H1 (cell line): ENCODE measurements at regions not wholly inside any gene's neighbourhood (a gene's known extent, or its start where the extent isn't known, plus 50 kb on each side); places are given as distances from the start of the nearest gene placed in this dataset.

Source experiments
- CTCF ChIA-PET: fragments of 300-600 bp; sonication (Branson Sonifier 250); formaldehyde crosslinking; loops from one replicate; lab custom pipeline; 2021; ENCODE audit not compliant: partially characterized antibody; lab: Charles Lee
- POLR2A ChIA-PET: fragments of 300-600 bp; sonication (Branson Sonifier 250); formaldehyde crosslinking; loops from one replicate; lab custom pipeline; 2021; ENCODE audit warnings: inconsistent platforms; ENCODE audit not compliant: partially characterized antibody; lab: Charles Lee
- DNase-seq, 2 experiments: peaks; one replicate each; pipeline versions ENCODE4 v3.0.0 to v3.0.0-alpha.2; 2010 to 2022; ENCODE audit warnings: low spot score in 2 of 2, low read depth in 1 of 2, mixed read lengths in 1 of 2
- FAIRE-seq: peaks from 2 replicates; lab custom pipeline; 2011; peaks lifted over from hg19 to GRCh38; lab: Jason Lieb, UNC
- H2AFZ ChIP-seq: 2 replicates; pipeline ENCODE4 v1.8.1; 2012; ENCODE audit warnings: low read length, inconsistent platforms
- H2AK5ac ChIP-seq: 2 replicates; pipeline ENCODE4 v1.6.1; 2013; ENCODE audit warnings: low read depth, low read length
- H2BK120ac ChIP-seq: replicated peaks from 2 replicates; pipeline ENCODE3; 2013; ENCODE audit warnings: low read depth, low read length, inconsistent platforms
- H2BK12ac ChIP-seq: 2 replicates; pipeline ENCODE4 v1.6.1; 2013; ENCODE audit warnings: low read depth, low read length
- H2BK15ac ChIP-seq: 2 replicates; pipeline ENCODE4 v1.6.1; 2013; ENCODE audit warnings: low read length
- H2BK20ac ChIP-seq: 2 replicates; pipeline ENCODE4 v1.6.1; 2013; ENCODE audit warnings: low read length
- H2BK5ac ChIP-seq: 2 replicates; pipeline ENCODE4 v1.6.1; 2013; ENCODE audit warnings: low read depth, low read length
- H3K14ac ChIP-seq: 2 replicates; pipeline ENCODE4 v1.6.1; 2013; ENCODE audit warnings: inconsistent platforms; ENCODE audit not compliant: insufficient read length
- H3K18ac ChIP-seq: 2 replicates; pipeline ENCODE4 v1.6.1; 2013; ENCODE audit warnings: low read length; ENCODE audit errors: extremely low read depth
- H3K23ac ChIP-seq: 2 replicates; pipeline ENCODE4 v1.6.1; 2013; ENCODE audit warnings: inconsistent platforms; ENCODE audit not compliant: insufficient read length
- H3K23me2 ChIP-seq: 2 replicates; pipeline ENCODE4 v1.6.1; 2013; ENCODE audit warnings: low read depth, low read length
- H3K27ac ChIP-seq: 2 replicates; pipeline ENCODE4 v1.6.1; 2011; ENCODE audit warnings: low read depth, low read length, inconsistent platforms
- H3K27me3 ChIP-seq, 4 experiments: replicated peaks in 1 of 4; 1 replicate in 1 of 4; 2 replicates in 3 of 4; pipeline versions ENCODE4 v1.6.1 to v1.8.1; 2011 to 2013; ENCODE audit warnings: low read length in 3 of 4, mild to moderate bottlenecking in 3 of 4, inconsistent platforms in 2 of 4, mixed read lengths in 2 of 4, moderate library complexity in 1 of 4; ENCODE audit not compliant: control insufficient read depth in 3 of 4, insufficient read depth in 3 of 4; ENCODE audit errors: extremely low read depth in 1 of 4
- H3K36me3 ChIP-seq, 4 experiments: 2 replicates each; pipeline versions ENCODE4 v1.6.1 to v1.8.1; 2011 to 2013; ENCODE audit warnings: mild to moderate bottlenecking in 4 of 4, low read length in 3 of 4, moderate library complexity in 2 of 4, control low read depth in 1 of 4, inconsistent platforms in 1 of 4; ENCODE audit not compliant: insufficient read depth in 4 of 4, control insufficient read depth in 2 of 4
- H3K4ac ChIP-seq: replicated peaks from 2 replicates; pipeline ENCODE3; 2013; ENCODE audit warnings: low read length, low read depth, mixed read lengths, inconsistent platforms; ENCODE audit not compliant: insufficient read length
- H3K4me1 ChIP-seq, 4 experiments: replicated peaks in 1 of 4; 1 replicate in 1 of 4; 2 replicates in 3 of 4; pipeline versions ENCODE4 v1.6.1 to v1.8.1; 2011 to 2013; ENCODE audit warnings: low read length in 3 of 4, inconsistent platforms in 2 of 4, mixed read lengths in 1 of 4; ENCODE audit not compliant: insufficient read depth in 4 of 4, control insufficient read depth in 3 of 4
- H3K4me2 ChIP-seq, 2 experiments: 2 replicates each; pipeline versions ENCODE4 v1.6.1 to v1.8.1; 2011 to 2013; ENCODE audit warnings: low read depth in 2 of 2, low read length in 2 of 2, control low read depth in 1 of 2, inconsistent platforms in 1 of 2, mild to moderate bottlenecking in 1 of 2; ENCODE audit not compliant: insufficient read depth in 1 of 2
- H3K4me3 ChIP-seq, 4 experiments: fragments of 200-600, 300-600 bp in 1 of 4; sonication (generic), shearing (Covaris generic), sonication (Bioruptor Twin) in 1 of 4; 2 replicates each; pipeline versions ENCODE4 v1.5.1 to v1.8.1; 2011 to 2016; ENCODE audit warnings: low read length in 4 of 4, low read depth in 3 of 4, control low read depth in 2 of 4, inconsistent platforms in 2 of 4, mild to moderate bottlenecking in 2 of 4, mixed read lengths in 1 of 4, moderate library complexity in 1 of 4; ENCODE audit not compliant: insufficient read depth in 2 of 4; ENCODE audit errors: extremely low read depth in 1 of 4
- H3K56ac ChIP-seq: replicated peaks from 2 replicates; pipeline ENCODE3; 2013; ENCODE audit warnings: low read depth, mild to moderate bottlenecking, mixed read lengths, low read length, inconsistent platforms; ENCODE audit not compliant: insufficient read length
- H3K79me1 ChIP-seq: 2 replicates; pipeline ENCODE4 v1.6.1; 2013; ENCODE audit warnings: low read depth, low read length, control low read depth
- H3K79me2 ChIP-seq, 2 experiments: 2 replicates each; pipeline versions ENCODE4 v1.6.1 to v1.8.1; 2012 to 2013; ENCODE audit warnings: low read length in 2 of 2, mild to moderate bottlenecking in 2 of 2, inconsistent platforms in 1 of 2; ENCODE audit not compliant: insufficient read depth in 2 of 2, control insufficient read depth in 1 of 2
- H3K9ac ChIP-seq, 4 experiments: replicated peaks in 1 of 4; 1 replicate in 1 of 4; 2 replicates in 3 of 4; pipeline versions ENCODE4 v1.6.1 to v1.8.1; 2011 to 2013; ENCODE audit warnings: low read depth in 3 of 4, low read length in 3 of 4, control low read depth in 2 of 4, mild to moderate bottlenecking in 2 of 4, moderate library complexity in 2 of 4, inconsistent platforms in 1 of 4; ENCODE audit errors: extremely low read depth in 1 of 4
- H3K9me3 ChIP-seq, 2 experiments: 2 replicates each; pipeline versions ENCODE4 v1.6.1 to v1.8.1; 2012 to 2013; ENCODE audit warnings: mild to moderate bottlenecking in 2 of 2, moderate library complexity in 2 of 2, control low read depth in 1 of 2, inconsistent platforms in 1 of 2, low read depth in 1 of 2, low read length in 1 of 2, mixed read lengths in 1 of 2; ENCODE audit not compliant: insufficient read depth in 2 of 2
- H4K20me1 ChIP-seq, 2 experiments: replicated peaks in 1 of 2; 2 replicates each; pipeline versions ENCODE3 to v1.8.1; 2011 to 2013; ENCODE audit warnings: inconsistent platforms in 2 of 2, low read length in 2 of 2, mild to moderate bottlenecking in 1 of 2; ENCODE audit not compliant: insufficient read depth in 2 of 2, control insufficient read depth in 1 of 2
- H4K5ac ChIP-seq: 2 replicates; pipeline ENCODE4 v1.6.1; 2013; ENCODE audit warnings: low read length, low read depth, mixed read lengths, inconsistent platforms; ENCODE audit not compliant: insufficient read length
- H4K8ac ChIP-seq: 2 replicates; pipeline ENCODE4 v1.8.0; 2013; ENCODE audit warnings: mild to moderate bottlenecking, moderate library complexity, low read length, inconsistent platforms; ENCODE audit not compliant: insufficient read depth; ENCODE audit errors: extremely low read depth
- H4K91ac ChIP-seq: replicated peaks from 2 replicates; pipeline ENCODE3; 2013; ENCODE audit warnings: low read length, mixed read lengths, inconsistent platforms; ENCODE audit not compliant: insufficient read length
- GABPA ChIP-seq: IDR thresholded peaks from 2 replicates; pipeline ENCODE4 v1.6.1; 2011; ENCODE audit warnings: mild to moderate bottlenecking, low read length, moderate library complexity, borderline replicate concordance; ENCODE audit not compliant: insufficient read depth
- HDAC6 ChIP-seq: IDR thresholded peaks from one replicate; pipeline ENCODE4 v1.7.1; 2012; ENCODE audit warnings: low read depth, mild to moderate bottlenecking, inconsistent platforms, low read length, moderate library complexity
- TAF1 ChIP-seq: IDR thresholded peaks from 2 replicates; pipeline ENCODE4 v1.6.1; 2011; ENCODE audit warnings: mild to moderate bottlenecking, low read depth, low read length
- WGBS, 2 experiments: shearing (Covaris generic) in 1 of 2; methylation state at CpG; one replicate each; pipeline versions ENCODE4 v1.1.6 to v1.1.7; 2013 to 2015; ENCODE audit warnings: low lambda C conversion rate in 2 of 2, mixed read lengths in 2 of 2, inconsistent platforms in 1 of 2, low coverage in 1 of 2, missing lambda C conversion rate in 1 of 2; ENCODE audit not compliant: insufficient replicate concordance in 2 of 2, insufficient coverage in 1 of 2, insufficient read length in 1 of 2; ENCODE audit errors: extremely low coverage in 1 of 2, missing lambda C conversion rate in 1 of 2; 5-methylcytosine and 5-hydroxymethylcytosine counted together

- no peak overlapping the region for H2BK120ac ChIP-seq
- H2BK20ac ChIP-seq: no peak overlapping the region
- 95% methylated on average over 4 of the region's 4 CpGs; no CpG with 5 or more reads in 1 of the 2 experiments for WGBS, 2 experiments
- H3K27me3 ChIP-seq: no peaks in the 10 kb centered on the region
- H2AK5ac ChIP-seq: no peak overlapping the region
- no peaks in the 10 kb centered on the region for H3K79me2 ChIP-seq
- H3K36me3 ChIP-seq: no peaks in the 10 kb centered on the region
- H3K23ac ChIP-seq: no peak overlapping the region
- no peak overlapping the region for H3K14ac ChIP-seq
- no peaks in the 10 kb centered on the region; the same call in 1 of the 2 replicates for H3K23me2 ChIP-seq
- H3K27ac ChIP-seq: no peak overlapping the region
- H4K20me1 ChIP-seq: no peaks in the 10 kb centered on the region
- FAIRE-seq (no peak), DNase-seq (no peak)
- no peaks in the 10 kb centered on the region for H3K4me1 ChIP-seq
- H3K9ac ChIP-seq: no peak overlapping the region
- H2BK12ac ChIP-seq: no peak overlapping the region
- H3K9me3 ChIP-seq: no peaks in the 10 kb centered on the region
- no peak overlapping the region for H2BK15ac ChIP-seq
- no peak overlapping the region for H2AFZ ChIP-seq
- CTCF ChIA-PET: interaction anchor here (1.0 kb wide), 1 partner anchor 906 kb away, joined by 3 read pairs; no protein-coding TSS in a partner anchor
- no peak overlapping the region for H4K5ac ChIP-seq
- no peak for TF ChIP-seq TAF1
- TF ChIP-seq GABPA: no peak
- no peak for TF ChIP-seq HDAC6
- H3K18ac ChIP-seq: no peak overlapping the region
- H4K8ac ChIP-seq: no peak overlapping the region
- H2BK5ac ChIP-seq: no peak overlapping the region
- H3K4ac ChIP-seq: no peak overlapping the region
- H3K79me1 ChIP-seq: no peaks in the 10 kb centered on the region
- H3K56ac ChIP-seq: no peak overlapping the region
- H4K91ac ChIP-seq: no peak overlapping the region
- H3K4me3 ChIP-seq: no peak overlapping the region
- POLR2A ChIA-PET: no interaction called here
- no peak overlapping the region for H3K4me2 ChIP-seq
Observed at GRCh38 chr5:68151812-68152211, 63.7 kb upstream of the PIK3R1 start.
